Stimulated activated CD4-positive, alpha-beta T cell treated with anti-CD3 and anti-CD28 coated beads, Interleukin-4, amount 100 ng/mL, for 48 hours (primary cell): ENCODE measurements at regions not wholly inside any gene's neighbourhood (a gene's known extent, or its start where the extent isn't known, plus 50 kb on each side); places are given as distances from the start of the nearest gene placed in this dataset.

Experiments used
- DNase-seq, 2 donors: peaks; one replicate each; pipeline ENCODE4 v3.0.0-alpha.2; 2020; ENCODE audit warnings: low read depth in 2 of 2

- no peak for DNase-seq
Measured at GRCh38 chr4:123455360-123455759, 58.8 kb downstream of the SPRY1 start.

GRCh38 chr4:123462007-123462406 lies 65.4 kb downstream of the SPRY1 start:
- DNase-seq: no peak

- DNase-seq: no peak
Measured at GRCh38 chr4:123463869-123464268, 67.3 kb downstream of the SPRY1 start.

- DNase-seq: no peak
Measured at GRCh38 chr4:123465416-123465815, 68.8 kb downstream of the SPRY1 start.

GRCh38 chr4:123466080-123466785 lies 69.6 kb downstream of the SPRY1 start:
- DNase-seq: no peak

- no peak for DNase-seq
Measured at GRCh38 chr4:123468479-123469031, 72.0 kb downstream of the SPRY1 start.

- no peak for DNase-seq
Measured at GRCh38 chr4:123469245-123469644, 72.7 kb downstream of the SPRY1 start.

GRCh38 chr4:123469696-123470095 lies 73.1 kb downstream of the SPRY1 start:
- DNase-seq: no peak

- DNase-seq: no peak
Measured at GRCh38 chr4:123470640-123471039, 74.0 kb downstream of the SPRY1 start.

GRCh38 chr4:123471655-123472369 lies 75.2 kb downstream of the SPRY1 start:
- no peak for DNase-seq

- no peak for DNase-seq
Measured at GRCh38 chr4:123474817-123475216, 78.2 kb downstream of the SPRY1 start.

- no peak for DNase-seq
Measured at GRCh38 chr4:123476089-123476488, 79.5 kb downstream of the SPRY1 start.

- peak in 1 of 2 donors; percentile 12 for DNase-seq
Measured at GRCh38 chr4:123477711-123478209, 81.2 kb downstream of the SPRY1 start.

- no peak for DNase-seq
Measured at GRCh38 chr4:123478859-123479345, 82.3 kb downstream of the SPRY1 start.

GRCh38 chr4:123479944-123480343 lies 83.3 kb downstream of the SPRY1 start:
- DNase-seq: no peak

GRCh38 chr4:123480706-123481418 lies 84.3 kb downstream of the SPRY1 start:
- DNase-seq: no peak

GRCh38 chr4:123481717-123482116 lies 85.1 kb downstream of the SPRY1 start:
- DNase-seq: no peak

- DNase-seq: no peak
Measured at GRCh38 chr4:123484291-123484926, 87.8 kb downstream of the SPRY1 start.

GRCh38 chr4:123485601-123486000 lies 89.0 kb downstream of the SPRY1 start:
- no peak for DNase-seq

GRCh38 chr4:123488916-123489315 lies 92.3 kb downstream of the SPRY1 start:
- no peak for DNase-seq

- no peak for DNase-seq
Measured at GRCh38 chr4:123495530-123495929, 98.9 kb downstream of the SPRY1 start.

- no peak for DNase-seq
Measured at GRCh38 chr4:123496421-123496820, 99.8 kb downstream of the SPRY1 start.
